NCI-H1105 (cell line): ENCODE measurements at regions not wholly inside any gene's neighbourhood (a gene's known extent, or its start where the extent isn't known, plus 50 kb on each side); places are given as distances from the start of the nearest gene placed in this dataset.

ENCODE experiments used
- DNase-seq: peaks from one replicate; lab custom pipeline; 2025; lab: John Stamatoyannopoulos, UW

- DNase-seq, result peak; percentile 86
Observed at GRCh38 chr11:112588252-112588694, 327.6 kb upstream of the PLET1 start.

- no peak for DNase-seq
Observed at GRCh38 chr11:112589155-112589554, 328.5 kb upstream of the PLET1 start.

- DNase-seq, result no peak
Observed at GRCh38 chr11:112590764-112591163, 330.1 kb upstream of the PLET1 start.

GRCh38 chr11:112593440-112593839, 332.8 kb upstream of the PLET1 start:
- DNase-seq, result no peak

GRCh38 chr11:112596324-112596723, 335.7 kb upstream of the PLET1 start:
- DNase-seq, result no peak

GRCh38 chr11:112597286-112597790, 336.7 kb upstream of the PLET1 start:
- no peak for DNase-seq

- no peak for DNase-seq
Observed at GRCh38 chr11:112599265-112599664, 338.6 kb upstream of the PLET1 start.

GRCh38 chr11:112599856-112600533, 339.3 kb upstream of the PLET1 start:
- DNase-seq, result no peak

- no peak for DNase-seq
Observed at GRCh38 chr11:112605093-112605666, 344.5 kb upstream of the PLET1 start.

GRCh38 chr11:112606656-112607055, 346.0 kb upstream of the PLET1 start:
- DNase-seq, result no peak

- DNase-seq, result no peak
Observed at GRCh38 chr11:112608509-112608908, 347.8 kb upstream of the PLET1 start.

- no peak for DNase-seq
Observed at GRCh38 chr11:112610494-112610893, 349.8 kb upstream of the PLET1 start.

GRCh38 chr11:112610996-112611750, 350.0 kb upstream of the NCAM1 start:
- DNase-seq, result peak; percentile 37

GRCh38 chr11:112611771-112612170, 349.4 kb upstream of the NCAM1 start:
- no peak for DNase-seq

GRCh38 chr11:112612250-112612849, 348.9 kb upstream of the NCAM1 start:
- no peak for DNase-seq

- peak; percentile 28 for DNase-seq
Observed at GRCh38 chr11:112613051-112613972, 347.9 kb upstream of the NCAM1 start.

GRCh38 chr11:112614605-112615004, 346.6 kb upstream of the NCAM1 start:
- DNase-seq, result no peak

- no peak for DNase-seq
Observed at GRCh38 chr11:112615238-112615637, 346.0 kb upstream of the NCAM1 start.

- DNase-seq, result no peak
Observed at GRCh38 chr11:112615891-112616290, 345.3 kb upstream of the NCAM1 start.

GRCh38 chr11:112616327-112617097, 344.7 kb upstream of the NCAM1 start:
- no peak for DNase-seq

- no peak for DNase-seq
Observed at GRCh38 chr11:112617098-112617425, 344.2 kb upstream of the NCAM1 start.
